HepG2 (cell line): ENCODE measurements at regions not wholly inside any gene's neighbourhood (a gene's known extent, or its start where the extent isn't known, plus 50 kb on each side); places are given as distances from the start of the nearest gene placed in this dataset.

Source experiments
- CHD2 ChIP-seq: IDR thresholded peaks from 2 replicates; pipeline ENCODE4 v1.6.1; 2011; ENCODE audit warnings: low read depth, low read length, improper control_type of control experiment
- CTCF ChIP-seq: sonication (generic); formaldehyde crosslinking; IDR thresholded peaks from 2 replicates; pipeline ENCODE4 v1.5.0; 2020; ENCODE audit warnings: mild to moderate bottlenecking, missing genetic modification reagents, moderate library complexity
- JUN ChIP-seq: sonication (generic); formaldehyde crosslinking; IDR thresholded peaks from 2 replicates; pipeline ENCODE4 v1.4.0; 2020; ENCODE audit warnings: mild to moderate bottlenecking, missing genetic modification reagents
- PBX2 ChIP-seq: IDR thresholded peaks from 2 replicates; pipeline ENCODE4 v1.6.1; 2016; ENCODE audit warnings: control low read depth
- PITX1 ChIP-seq: sonication (generic); formaldehyde crosslinking; IDR thresholded peaks from 2 replicates; pipeline ENCODE4 v1.5.1; 2020; ENCODE audit warnings: mild to moderate bottlenecking, missing genetic modification reagents
- POLR2AphosphoS5 ChIP-seq: IDR thresholded peaks from 2 replicates; pipeline ENCODE4 v1.6.1; 2012; ENCODE audit warnings: low read depth, low read length
- TAF1 ChIP-seq: sonication (generic); formaldehyde crosslinking; IDR thresholded peaks from 2 replicates; pipeline ENCODE4 v1.4.0; 2020; ENCODE audit warnings: missing genetic modification reagents
- USF2 ChIP-seq, 2 experiments: sonication (generic) in 1 of 2; formaldehyde crosslinking in 1 of 2; IDR thresholded peaks; 2 replicates each; pipeline versions ENCODE4 v1.5.1 to v1.6.1; 2011 to 2020; ENCODE audit warnings: borderline replicate concordance in 1 of 2, low read depth in 1 of 2, low read length in 1 of 2, mild to moderate bottlenecking in 1 of 2, missing genetic modification reagents in 1 of 2, moderate library complexity in 1 of 2
- ZFP82 ChIP-seq: sonication (generic); formaldehyde crosslinking; IDR thresholded peaks from 2 replicates; pipeline ENCODE4 v1.5.1; 2020; ENCODE audit warnings: mild to moderate bottlenecking, missing genetic modification reagents, borderline replicate concordance
- ZNF251 ChIP-seq: sonication (generic); formaldehyde crosslinking; IDR thresholded peaks from 2 replicates; pipeline ENCODE4 v1.9.0; 2021; ENCODE audit warnings: mild to moderate bottlenecking, missing genetic modification reagents
- ZNF407 ChIP-seq: sonication (generic); formaldehyde crosslinking; IDR thresholded peaks from one replicate; pipeline ENCODE4 v1.5.1; 2020; ENCODE audit warnings: mild to moderate bottlenecking, missing genetic modification reagents; ENCODE audit errors: not compliant biosample characterization

GRCh38 chr16:86718118-86718517, 139.8 kb downstream of the FOXL1 start:
- TF ChIP-seq PBX2 (CRISPR knock-in tag), result no peak
- no peak for TF ChIP-seq CHD2
- TF ChIP-seq CTCF (CRISPR knock-in tag), result no peak
- no peak for TF ChIP-seq ZFP82
- no peak for TF ChIP-seq JUN (CRISPR knock-in tag)
- no peak for TF ChIP-seq USF2 (IDR thresholded peaks at IDR 0.05; ENCODE audit: low read depth, low read length)
- TF ChIP-seq USF2 (CRISPR knock-in tag; IDR thresholded peaks at IDR 0.05; ENCODE audit: borderline replicate concordance), result no peak
- no peak for TF ChIP-seq ZNF407 (CRISPR knock-in tag)
- no peak for TF ChIP-seq PITX1 (CRISPR knock-in tag)
- TF ChIP-seq ZNF251, result no peak
- no peak for TF ChIP-seq POLR2AphosphoS5
- no peak for TF ChIP-seq TAF1 (CRISPR knock-in tag)
